AG09309 (cell line): ENCODE measurements at regions not wholly inside any gene's neighbourhood (a gene's known extent, or its start where the extent isn't known, plus 50 kb on each side); places are given as distances from the start of the nearest gene placed in this dataset.
"Not testable (repeated sequence)": the region's sequence is repeated elsewhere in the genome, so short reads cannot be mapped to it uniquely, and the experiment has no call there.

Experiments used
- DNase-seq: peaks from one replicate; pipeline ENCODE4 v3.0.0-alpha.2; 2010; ENCODE audit warnings: low read depth
- H3K4me3 ChIP-seq: 2 replicates; pipeline ENCODE4 v1.5.1; 2011; ENCODE audit warnings: mild to moderate bottlenecking, low read depth, low read length, moderate library complexity; ENCODE audit not compliant: control insufficient read depth
- CTCF ChIP-seq: IDR thresholded peaks from 2 replicates; pipeline ENCODE4 v1.5.1; 2011; ENCODE audit warnings: mild to moderate bottlenecking, low read depth, low read length, inconsistent platforms; ENCODE audit not compliant: insufficient read depth, control insufficient read depth; ENCODE audit errors: missing control alignments

DNA sequence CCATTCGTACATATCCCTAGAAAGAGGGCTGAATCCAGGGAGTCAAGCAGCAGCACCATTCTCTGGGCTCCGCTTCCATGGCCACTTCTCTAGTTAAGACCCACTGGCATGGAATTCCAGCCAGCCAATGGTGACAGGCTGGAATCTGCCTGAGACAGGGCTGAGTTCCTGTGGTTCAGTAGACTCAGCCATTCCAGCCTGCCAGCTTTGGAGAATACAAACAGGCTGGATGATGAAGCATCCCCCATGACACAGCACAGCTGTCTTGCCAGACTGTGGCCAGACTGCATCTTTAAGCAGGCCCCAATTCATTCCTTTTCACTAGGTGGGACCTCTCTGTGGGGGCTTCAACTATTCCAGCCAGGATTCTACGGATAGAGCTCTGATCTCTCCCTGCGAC is 329.6 kb downstream of the XPNPEP1 start:
- H3K4me3 ChIP-seq, result no peak overlapping the region
- no peak for TF ChIP-seq CTCF
- DNase-seq, result no peak

GRCh38 chr10:109592391-109592790 is 330.9 kb downstream of the XPNPEP1 start:
- TF ChIP-seq CTCF, result no peak
- H3K4me3 ChIP-seq, result no peak overlapping the region
- no peak for DNase-seq

- DNase-seq, result no peak
- H3K4me3 ChIP-seq, result no peak overlapping the region
- TF ChIP-seq CTCF, result no peak
Measured at GRCh38 chr10:109591601-109592000, 331.7 kb downstream of the XPNPEP1 start.

GRCh38 chr10:109588259-109588658 is 335.1 kb downstream of the XPNPEP1 start:
- DNase-seq, result no peak
- TF ChIP-seq CTCF, result no peak

DNA sequence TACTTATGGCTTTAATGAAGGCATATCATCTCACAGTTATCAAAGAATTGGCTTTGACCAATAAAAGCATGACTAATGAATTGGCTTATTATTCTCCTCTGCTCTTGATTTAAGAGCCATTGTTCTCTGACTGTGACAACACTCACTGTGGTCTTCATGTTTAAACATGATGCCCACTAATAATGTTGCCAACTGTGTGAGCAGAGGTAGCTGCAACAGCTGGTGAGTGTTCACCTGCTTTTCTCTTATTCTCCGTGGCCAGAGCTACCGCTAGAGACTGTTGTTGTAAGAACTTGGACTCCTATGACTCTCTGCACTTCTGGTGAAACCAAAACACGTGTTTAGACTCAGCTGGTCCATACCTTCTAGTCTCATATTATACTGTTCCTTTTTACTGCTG is 335.9 kb downstream of the XPNPEP1 start:
- DNase-seq, result no peak
- H3K4me3 ChIP-seq, result no peak overlapping the region
- no peak for TF ChIP-seq CTCF

More at GRCh38 chr10:109588259-109588658, 335.1 kb downstream of the XPNPEP1 start:
- H3K4me3 ChIP-seq, result no peak overlapping the region

DNA sequence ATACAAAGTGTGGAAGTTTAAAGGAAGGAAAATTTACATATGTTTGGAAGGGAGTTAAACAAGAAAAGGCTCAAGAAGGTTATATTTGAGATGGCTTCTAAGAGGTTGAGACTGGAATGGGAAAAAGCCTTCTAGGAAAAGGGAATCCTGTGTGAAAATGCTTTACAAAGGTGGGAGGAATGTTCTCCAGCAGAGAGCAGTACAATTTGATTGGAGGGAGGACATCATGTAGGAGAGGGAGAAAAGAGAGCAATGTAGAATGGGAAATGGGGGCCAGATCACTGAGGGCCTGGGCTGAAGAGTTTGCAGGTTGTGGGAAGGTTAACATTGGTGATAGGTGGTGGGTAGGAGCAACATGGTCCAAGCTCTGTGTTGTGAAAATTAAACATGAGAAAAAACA is 366.9 kb downstream of the XPNPEP1 start:
- no peak for DNase-seq
- no peak overlapping the region for H3K4me3 ChIP-seq
- TF ChIP-seq CTCF, result no peak

DNA sequence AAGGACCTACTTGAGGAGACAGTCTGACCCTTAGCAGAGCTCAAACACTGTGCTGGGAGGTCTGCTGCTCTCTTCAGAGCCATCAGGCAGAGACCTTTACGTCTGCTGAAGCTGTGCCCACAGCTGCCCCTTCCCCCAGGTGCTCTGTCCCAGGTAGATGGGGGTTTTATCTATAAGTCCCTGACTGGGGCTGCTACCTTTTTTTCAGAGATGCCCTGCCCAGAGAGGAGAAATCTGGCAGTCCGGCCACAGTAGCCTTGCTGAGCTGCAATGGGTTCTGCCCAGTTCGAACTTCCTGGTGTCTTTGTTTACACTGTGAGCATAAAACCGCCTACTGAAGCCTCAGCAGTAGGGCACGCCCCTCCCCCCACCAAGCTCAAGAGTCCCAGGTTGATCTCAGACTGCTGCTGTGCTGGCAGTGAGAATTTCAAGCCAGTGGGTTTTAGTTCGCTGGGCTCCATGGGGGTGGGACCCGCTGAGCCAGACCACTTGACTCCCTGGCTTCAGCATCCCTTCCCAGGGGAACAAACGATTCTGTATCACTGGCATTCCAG is 381.2 kb downstream of the XPNPEP1 start:
- not testable (repeated sequence) for DNase-seq, H3K4me3 ChIP-seq
